DND-41 (cell line): ENCODE measurements at regions not wholly inside any gene's neighbourhood (a gene's known extent, or its start where the extent isn't known, plus 50 kb on each side); places are given as distances from the start of the nearest gene placed in this dataset.

Experiments
- ATAC-seq: fragments of 200-7000 bp; cut with Tn5 transposase; 3 replicates; pipeline ENCODE4 v1.9.1; 2021; ENCODE audit warnings: low read depth; ENCODE audit not compliant: insufficient read depth
- DNase-seq: peaks from one replicate; pipeline ENCODE4 v3.0.0-alpha.2; 2020
- H2AFZ ChIP-seq: 2 replicates; pipeline ENCODE4 v1.6.0; 2012; ENCODE audit warnings: low read depth, low read length
- H3K27ac ChIP-seq: 2 replicates; pipeline ENCODE4 v1.5.1; 2012; ENCODE audit warnings: low read length, inconsistent platforms
- H3K27me3 ChIP-seq: fragments of 200-600 bp; sonication (generic); 2 replicates; pipeline ENCODE4 v1.6.0; 2012; ENCODE audit warnings: low read length, mild to moderate bottlenecking, inconsistent platforms; ENCODE audit not compliant: insufficient read depth, poor library complexity
- H3K36me3 ChIP-seq: 2 replicates; pipeline ENCODE4 v1.5.1; 2012; ENCODE audit warnings: low read length, inconsistent platforms; ENCODE audit not compliant: insufficient read depth
- H3K4me1 ChIP-seq: 2 replicates; pipeline ENCODE4 v1.5.1; 2012; ENCODE audit warnings: mild to moderate bottlenecking, low read length; ENCODE audit not compliant: insufficient read depth
- H3K4me2 ChIP-seq: 2 replicates; pipeline ENCODE4 v1.6.0; 2012; ENCODE audit warnings: mild to moderate bottlenecking, moderate library complexity, low read length, inconsistent platforms; ENCODE audit not compliant: insufficient read depth
- H3K4me3 ChIP-seq, 2 experiments: fragments of 200-600 bp in 1 of 2; shearing (Covaris generic) in 1 of 2; 2 replicates each; pipeline ENCODE4 v1.5.1; 2012 to 2016; ENCODE audit warnings: inconsistent platforms in 2 of 2, low read length in 2 of 2, mild to moderate bottlenecking in 2 of 2, low read depth in 1 of 2, moderate library complexity in 1 of 2
- H3K79me2 ChIP-seq: 2 replicates; pipeline ENCODE4 v1.6.0; 2012; ENCODE audit warnings: low read length, inconsistent platforms; ENCODE audit not compliant: insufficient read depth
- H3K9ac ChIP-seq: 2 replicates; pipeline ENCODE4 v1.6.0; 2012; ENCODE audit warnings: low read depth, mild to moderate bottlenecking, inconsistent platforms, low read length, moderate library complexity
- H3K9me3 ChIP-seq: 2 replicates; pipeline ENCODE4 v1.5.1; 2012; ENCODE audit warnings: low read length, moderate library complexity, mild to moderate bottlenecking, inconsistent platforms; ENCODE audit not compliant: insufficient read depth, severe bottlenecking
- H4K20me1 ChIP-seq: 2 replicates; pipeline ENCODE4 v1.6.0; 2012; ENCODE audit warnings: low read length; ENCODE audit not compliant: insufficient read depth
- CTCF ChIP-seq: IDR thresholded peaks from 2 replicates; pipeline ENCODE4 v1.5.1; 2012; ENCODE audit warnings: borderline replicate concordance, low read length, moderate library complexity, mild to moderate bottlenecking; ENCODE audit not compliant: poor library complexity, severe bottlenecking; ENCODE audit errors: extremely low read depth
- EZH2 ChIP-seq: IDR thresholded peaks from 3 replicates; pipeline ENCODE4 v1.6.1; 2012; ENCODE audit warnings: borderline replicate concordance, low read depth, mild to moderate bottlenecking, moderate library complexity, low read length, inconsistent platforms; ENCODE audit not compliant: severe bottlenecking

GRCh38 chr6:15058200-15059061 is 187.4 kb upstream of the JARID2 start:
- ATAC-seq (no peak), DNase-seq (no peak)
- no peak overlapping the region for H2AFZ ChIP-seq

GRCh38 chr6:15061180-15061641 is 184.7 kb upstream of the JARID2 start:
- Histone ChIP-seq H3K27me3 (no peaks in the 10 kb centered on the region), H3K79me2 (no peaks in the 10 kb centered on the region), H3K4me1 (no peaks in the 10 kb centered on the region), H3K9ac (no peak overlapping the region), H3K27ac (no peak overlapping the region), H3K4me3 (no peak overlapping the region), H4K20me1 (no peaks in the 10 kb centered on the region), H3K9me3 (no peaks in the 10 kb centered on the region), H3K36me3 (no peaks in the 10 kb centered on the region), H3K4me2 (no peak overlapping the region), H2AFZ (no peak overlapping the region)
- TF ChIP-seq EZH2 (no peak), CTCF (no peak)
- DNase-seq = no peak
- no peak for ATAC-seq

More at GRCh38 chr6:15058200-15059061, 187.4 kb upstream of the JARID2 start:
- H3K27ac ChIP-seq = no peak overlapping the region
- no peak overlapping the region for H3K4me3 ChIP-seq
- no peaks in the 10 kb centered on the region for H3K9me3 ChIP-seq
- H3K4me1 ChIP-seq = no peaks in the 10 kb centered on the region
- H3K36me3 ChIP-seq = no peaks in the 10 kb centered on the region
- H3K27me3 ChIP-seq = no peaks in the 10 kb centered on the region
- no peak overlapping the region for H3K9ac ChIP-seq
- H3K79me2 ChIP-seq = no peaks in the 10 kb centered on the region
- no peaks in the 10 kb centered on the region for H4K20me1 ChIP-seq
- no peak overlapping the region for H3K4me2 ChIP-seq
- no peak for TF ChIP-seq EZH2
- no peak for TF ChIP-seq CTCF

- Histone ChIP-seq H3K27ac (no peak overlapping the region), H3K27me3 (no peaks in the 10 kb centered on the region), H2AFZ (no peak overlapping the region), H3K4me3 (no peak overlapping the region), H3K4me1 (no peaks in the 10 kb centered on the region), H3K36me3 (no peaks in the 10 kb centered on the region), H3K9ac (no peak overlapping the region), H3K4me2 (no peak overlapping the region), H3K9me3 (no peaks in the 10 kb centered on the region), H4K20me1 (no peaks in the 10 kb centered on the region), H3K79me2 (no peaks in the 10 kb centered on the region)
- DNase-seq (no peak), ATAC-seq (no peak)
- no peak for TF ChIP-seq EZH2
- no peak for TF ChIP-seq CTCF
These were observed 183.9 kb upstream of the JARID2 start for GRCh38 chr6:15061908-15062515.
